ENCODE measurements at regions not wholly inside any gene's neighbourhood (a gene's known extent, or its start where the extent isn't known, plus 50 kb on each side); places are given as distances from the start of the nearest gene placed in this dataset.

GRCh38 chr9:99459919-99460318 is 237.8 kb downstream of the SEC61B start:
- H3K36me3 ChIP-seq, result no peaks in the 10 kb centered on the region
- H3K27me3 ChIP-seq, result no peaks in the 10 kb centered on the region
- H3K4me3 ChIP-seq, result no peak overlapping the region
- WGBS, 2 donors, result 92 to 94% methylated on average over 9 of the region's 9 CpGs
- no peaks in the 10 kb centered on the region for H3K9me3 ChIP-seq
- TF ChIP-seq CTCF (IDR thresholded peaks at IDR 0.05), result no peak
- no peak for TF ChIP-seq POLR2A (IDR thresholded peaks at IDR 0.05)
- no peak for TF ChIP-seq EP300 (IDR thresholded peaks at IDR 0.05)
- no peak for TF ChIP-seq POLR2AphosphoS5 (IDR thresholded peaks at IDR 0.05)
- DNase-seq, result no peak
- H3K4me1 ChIP-seq, result peaks cover 0 to 7% (median 5%) of the 10 kb centered on the region in 4 donors
- intact Hi-C loops (cut with DNase I), result loop anchor here (5.0 kb wide), 1 partner anchor 107 kb away; no protein-coding TSS in a partner anchor
- no peak overlapping the region for H3K27ac ChIP-seq

GRCh38 chr9:99463131-99463530 is 241.0 kb downstream of the SEC61B start:
- Histone ChIP-seq H3K9me3 (no peaks in the 10 kb centered on the region), H3K4me1 (peaks cover 0 to 30% (median 20%) of the 10 kb centered on the region in 4 donors), H3K36me3 (no peaks in the 10 kb centered on the region), H3K27ac (no peak overlapping the region), H3K27me3 (no peaks in the 10 kb centered on the region), H3K4me3 (no peak overlapping the region)
- intact Hi-C loops (cut with DNase I), result loop anchor here (5.0 kb wide), 1 partner anchor 104 kb away; no protein-coding TSS in a partner anchor
- no peak for DNase-seq
- 73 to 89% methylated on average over 4 of the region's 4 CpGs for WGBS, 2 donors
- no peak for TF ChIP-seq CTCF (IDR thresholded peaks at IDR 0.05)
- no peak for TF ChIP-seq EP300 (IDR thresholded peaks at IDR 0.05)
- no peak for TF ChIP-seq POLR2A (IDR thresholded peaks at IDR 0.05)
- TF ChIP-seq POLR2AphosphoS5 (IDR thresholded peaks at IDR 0.05), result no peak

GRCh38 chr9:99464568-99464967 is 242.5 kb downstream of the SEC61B start:
- H3K27ac ChIP-seq, result peak overlapping the region in 3 of 4 donors; percentile 63 to 80 (median 78)
- WGBS, 2 donors, result 90 to 93% methylated on average over 4 of the region's 4 CpGs
- no peaks in the 10 kb centered on the region for H3K36me3 ChIP-seq

GRCh38 chr9:99465231-99465907 is 243.3 kb downstream of the SEC61B start:
- Histone ChIP-seq H3K4me3 (no peak overlapping the region), H3K27ac (peak overlapping the region; percentile 45 to 80 (median 70)), H3K36me3 (no peaks in the 10 kb centered on the region), H3K27me3 (no peaks in the 10 kb centered on the region), H3K9me3 (no peaks in the 10 kb centered on the region), H3K4me1 (peaks cover 0 to 30% (median 20%) of the 10 kb centered on the region in 4 donors)
- TF ChIP-seq POLR2AphosphoS5 (IDR thresholded peaks at IDR 0.05), result peak in 3 of 4 donors; percentile 25 to 40 (median 37)
- peak in 2 of 4 donors; percentile 14 to 33 for TF ChIP-seq EP300 (IDR thresholded peaks at IDR 0.05)
- no peak for TF ChIP-seq POLR2A (IDR thresholded peaks at IDR 0.05)
- no peak for TF ChIP-seq CTCF (IDR thresholded peaks at IDR 0.05)
- WGBS, 2 donors, result 80 to 85% methylated on average over 7 of the region's 7 CpGs
- intact Hi-C loops (cut with DNase I), result no loop called here
- DNase-seq, result no peak

More at GRCh38 chr9:99464568-99464967, 242.5 kb downstream of the SEC61B start:
- no peaks in the 10 kb centered on the region for H3K27me3 ChIP-seq
- TF ChIP-seq POLR2AphosphoS5 (IDR thresholded peaks at IDR 0.05), result no peak
- no peak for TF ChIP-seq CTCF (IDR thresholded peaks at IDR 0.05)
- no peak overlapping the region for H3K4me3 ChIP-seq
- intact Hi-C loops (cut with DNase I), result loop anchor here (5.0 kb wide), 1 partner anchor 103 kb away; no protein-coding TSS in a partner anchor
- H3K4me1 ChIP-seq, result peaks cover 0 to 30% (median 20%) of the 10 kb centered on the region in 4 donors
- H3K9me3 ChIP-seq, result no peaks in the 10 kb centered on the region
- DNase-seq, result no peak
